ENCODE measurements at regions not wholly inside any gene's neighbourhood (a gene's known extent, or its start where the extent isn't known, plus 50 kb on each side); places are given as distances from the start of the nearest gene placed in this dataset.

DNA sequence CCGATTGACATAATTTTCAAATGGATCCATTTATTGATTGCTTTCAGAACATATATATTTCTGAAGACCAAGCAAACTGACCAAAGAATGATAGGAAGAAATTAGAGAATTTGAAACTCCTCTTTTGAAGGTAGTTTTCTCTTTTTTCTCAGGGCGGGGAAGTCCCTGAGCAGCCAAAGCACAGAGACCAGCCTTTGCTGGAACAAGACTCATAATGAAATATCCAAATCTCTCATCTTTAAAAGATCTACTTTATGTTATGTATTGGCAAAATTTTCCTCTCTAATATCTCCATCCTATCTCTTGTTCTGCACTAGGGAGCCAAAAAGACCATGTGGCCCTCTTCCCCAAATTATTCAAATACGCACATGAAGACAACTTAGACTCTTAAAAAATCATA is 379.0 kb upstream of the TCF4 start:
- TF ChIP-seq, protein P1, sequence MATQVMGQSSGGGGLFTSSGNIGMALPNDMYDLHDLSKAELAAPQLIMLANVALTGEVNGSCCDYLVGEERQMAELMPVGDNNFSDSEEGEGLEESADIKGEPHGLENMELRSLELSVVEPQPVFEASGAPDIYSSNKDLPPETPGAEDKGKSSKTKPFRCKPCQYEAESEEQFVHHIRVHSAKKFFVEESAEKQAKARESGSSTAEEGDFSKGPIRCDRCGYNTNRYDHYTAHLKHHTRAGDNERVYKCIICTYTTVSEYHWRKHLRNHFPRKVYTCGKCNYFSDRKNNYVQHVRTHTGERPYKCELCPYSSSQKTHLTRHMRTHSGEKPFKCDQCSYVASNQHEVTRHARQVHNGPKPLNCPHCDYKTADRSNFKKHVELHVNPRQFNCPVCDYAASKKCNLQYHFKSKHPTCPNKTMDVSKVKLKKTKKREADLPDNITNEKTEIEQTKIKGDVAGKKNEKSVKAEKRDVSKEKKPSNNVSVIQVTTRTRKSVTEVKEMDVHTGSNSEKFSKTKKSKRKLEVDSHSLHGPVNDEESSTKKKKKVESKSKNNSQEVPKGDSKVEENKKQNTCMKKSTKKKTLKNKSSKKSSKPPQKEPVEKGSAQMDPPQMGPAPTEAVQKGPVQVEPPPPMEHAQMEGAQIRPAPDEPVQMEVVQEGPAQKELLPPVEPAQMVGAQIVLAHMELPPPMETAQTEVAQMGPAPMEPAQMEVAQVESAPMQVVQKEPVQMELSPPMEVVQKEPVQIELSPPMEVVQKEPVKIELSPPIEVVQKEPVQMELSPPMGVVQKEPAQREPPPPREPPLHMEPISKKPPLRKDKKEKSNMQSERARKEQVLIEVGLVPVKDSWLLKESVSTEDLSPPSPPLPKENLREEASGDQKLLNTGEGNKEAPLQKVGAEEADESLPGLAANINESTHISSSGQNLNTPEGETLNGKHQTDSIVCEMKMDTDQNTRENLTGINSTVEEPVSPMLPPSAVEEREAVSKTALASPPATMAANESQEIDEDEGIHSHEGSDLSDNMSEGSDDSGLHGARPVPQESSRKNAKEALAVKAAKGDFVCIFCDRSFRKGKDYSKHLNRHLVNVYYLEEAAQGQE (IDR thresholded peaks at IDR 0.05; ENCODE audit: insufficient read depth in 1 of 2, low read depth in 2 of 2, low read length in 2 of 2), result no peak
- TF ChIP-seq POLR2AphosphoS5 (IDR thresholded peaks at IDR 0.05; ENCODE audit: low read depth, low read length) (no peak), TAF1 (IDR thresholded peaks at IDR 0.05; ENCODE audit: borderline replicate concordance, insufficient read depth, low read length) (no peak), SIN3A (IDR thresholded peaks at IDR 0.05; ENCODE audit: borderline replicate concordance, insufficient read depth, low read length) (no peak), FOXP2 (optimal IDR thresholded peaks at IDR 0.05; ENCODE audit: borderline replicate concordance, extremely low read depth, extremely low read length, insufficient read depth) (no peak)

Measured in PFSK-1 (cell line).